H1 (cell line): ENCODE measurements at regions not wholly inside any gene's neighbourhood (a gene's known extent, or its start where the extent isn't known, plus 50 kb on each side); places are given as distances from the start of the nearest gene placed in this dataset.

Experiments used
- EGR1 ChIP-seq: IDR thresholded peaks from 2 replicates; pipeline ENCODE4 v1.6.1; 2011; ENCODE audit warnings: low read depth, low read length, borderline replicate concordance
- FOSL1 ChIP-seq: IDR thresholded peaks from 2 replicates; pipeline ENCODE4 v1.6.1; 2011; ENCODE audit warnings: mild to moderate bottlenecking, low read depth, low read length, moderate library complexity; ENCODE audit not compliant: insufficient read depth
- HDAC6 ChIP-seq: IDR thresholded peaks from one replicate; pipeline ENCODE4 v1.7.1; 2012; ENCODE audit warnings: low read depth, mild to moderate bottlenecking, inconsistent platforms, low read length, moderate library complexity
- SP1 ChIP-seq: IDR thresholded peaks from 2 replicates; pipeline ENCODE4 v1.6.1; 2011; ENCODE audit warnings: low read depth, low read length
- TAF1 ChIP-seq: IDR thresholded peaks from 2 replicates; pipeline ENCODE4 v1.6.1; 2011; ENCODE audit warnings: mild to moderate bottlenecking, low read depth, low read length

DNA sequence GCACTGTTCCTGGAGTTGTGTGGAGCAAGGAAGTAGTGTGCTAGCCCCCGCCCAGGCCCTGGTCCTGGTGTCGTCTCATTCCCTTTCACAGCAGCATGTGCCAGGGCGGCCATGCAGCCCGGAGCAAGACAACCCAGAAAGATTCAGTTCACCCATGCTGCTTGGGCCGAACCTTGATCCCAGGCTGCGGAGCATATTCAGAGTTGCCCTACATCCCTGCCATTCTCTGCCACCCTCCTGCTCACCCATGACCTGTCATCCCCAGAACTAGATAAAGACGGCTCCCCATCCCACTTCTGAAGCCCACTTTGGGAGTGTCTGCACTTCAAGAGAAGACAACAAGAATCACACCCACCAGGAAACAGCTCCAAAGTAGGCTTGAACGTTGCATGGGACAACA, 2452.5 kb downstream of the TP53TG3F start (continued):
- TF ChIP-seq EGR1 (no peak), FOSL1 (no peak), HDAC6 (no peak), TAF1 (no peak), SP1 (no peak)
